Ascending aorta (tissue), 2 donors: ENCODE measurements at regions not wholly inside any gene's neighbourhood (a gene's known extent, or its start where the extent isn't known, plus 50 kb on each side); places are given as distances from the start of the nearest gene placed in this dataset.
A peak's percentile ranks its signal among the peaks of the same experiment; 100 is the strongest.

Experiments used
- DNase-seq, 2 donors: peaks; one replicate each; pipeline ENCODE4 v3.0.0-alpha.2; 2019; ENCODE audit warnings: low spot score in 2 of 2
- H3K27ac ChIP-seq, 2 donors: fragments of 200-600 bp; sonication (generic); one replicate each; pipeline ENCODE4 v1.5.1; 2016 to 2017; ENCODE audit warnings: mild to moderate bottlenecking in 1 of 2
- H3K27me3 ChIP-seq: fragments of 200-600 bp; sonication (generic); one replicate; pipeline ENCODE4 v1.5.1; 2017
- H3K36me3 ChIP-seq, 2 donors: fragments of 200-600 bp; sonication (generic); one replicate each; pipeline ENCODE4 v1.5.1; 2016
- H3K4me1 ChIP-seq, 2 donors: fragments of 200-600 bp; sonication (generic); one replicate each; pipeline ENCODE4 v1.5.1; 2016 to 2017; ENCODE audit warnings: mild to moderate bottlenecking in 1 of 2
- H3K4me3 ChIP-seq, 2 donors: fragments of 200-600 bp; sonication (generic); one replicate each; pipeline ENCODE4 v1.5.1; 2016 to 2017; ENCODE audit warnings: mild to moderate bottlenecking in 1 of 2
- H3K9me3 ChIP-seq, 2 donors: fragments of 200-600 bp; sonication (generic); one replicate each; pipeline ENCODE4 v1.5.1; 2016
- CTCF ChIP-seq, 3 experiments: fragments of 200-600 bp in 2 of 3; fragments of 450-650 bp in 1 of 3; sonication (generic) in 2 of 3; IDR thresholded peaks; one replicate each; pipeline ENCODE4 v1.5.1; 2016 to 2019; ENCODE audit warnings: antibody characterized with exemption in 3 of 3, mild to moderate bottlenecking in 1 of 3, moderate library complexity in 1 of 3
- intact Hi-C: fragments of 100-400 bp; cut with DNase I; formaldehyde crosslinking; loops from one replicate; pipeline ENCODE4 v1.15.1; 2023

- Histone ChIP-seq H3K9me3 (peaks cover 0 to 6% of the 10 kb centered on the region in 2 donors), H3K4me3 (no peak overlapping the region), H3K27ac (no peak overlapping the region), H3K4me1 (peaks cover 0 to 3% of the 10 kb centered on the region in 2 donors), H3K36me3 (no peaks in the 10 kb centered on the region), H3K27me3 (no peaks in the 10 kb centered on the region)
- DNase-seq: no peak
- intact Hi-C loops: no loop called here
- no peak for TF ChIP-seq CTCF (IDR thresholded peaks at IDR 0.05)
Observed at GRCh38 chr17:34199454-34199853, 55.6 kb upstream of the CCL2 start.

- intact Hi-C loops: loop anchor here (1.0 to 5.0 kb wide), 3 partner anchors 42 to 161 kb away; no protein-coding TSS in a partner anchor
- Histone ChIP-seq H3K27ac (no peak overlapping the region), H3K27me3 (no peaks in the 10 kb centered on the region), H3K4me1 (peaks cover 0 to 3% of the 10 kb centered on the region in 2 donors), H3K9me3 (peaks cover 0 to 6% of the 10 kb centered on the region in 2 donors), H3K4me3 (no peak overlapping the region), H3K36me3 (no peaks in the 10 kb centered on the region)
- peak; percentile 14 to 88 for DNase-seq
- peak; percentile 99 to 100 (median 100) for TF ChIP-seq CTCF (IDR thresholded peaks at IDR 0.05)
Observed at GRCh38 chr17:34199932-34200534, 55.1 kb upstream of the CCL2 start.

GRCh38 chr17:34201225-34201624 is 53.9 kb upstream of the CCL2 start:
- H3K27ac ChIP-seq: no peak overlapping the region
- no peak overlapping the region for H3K4me3 ChIP-seq
- H3K4me1 ChIP-seq: peaks cover 0 to 3% of the 10 kb centered on the region in 2 donors
- intact Hi-C loops: loop anchor here (5.0 kb wide), 1 partner anchor 41 kb away; no protein-coding TSS in a partner anchor
- no peak for TF ChIP-seq CTCF (IDR thresholded peaks at IDR 0.05)
- no peaks in the 10 kb centered on the region for H3K36me3 ChIP-seq
- peaks cover 0 to 6% of the 10 kb centered on the region in 2 donors for H3K9me3 ChIP-seq
- no peak for DNase-seq
- H3K27me3 ChIP-seq: no peaks in the 10 kb centered on the region

GRCh38 chr17:34201767-34202166 is 53.3 kb upstream of the CCL2 start:
- H3K27ac ChIP-seq: no peak overlapping the region
- H3K4me3 ChIP-seq: no peak overlapping the region
- H3K27me3 ChIP-seq: no peaks in the 10 kb centered on the region
- peaks cover 0 to 6% of the 10 kb centered on the region in 2 donors for H3K4me1 ChIP-seq
- H3K36me3 ChIP-seq: no peaks in the 10 kb centered on the region
- no peak for TF ChIP-seq CTCF (IDR thresholded peaks at IDR 0.05)
- intact Hi-C loops: loop anchor here (5.0 kb wide), 1 partner anchor 41 kb away; no protein-coding TSS in a partner anchor
- DNase-seq: no peak
- H3K9me3 ChIP-seq: peaks cover 0 to 6% of the 10 kb centered on the region in 2 donors

- Histone ChIP-seq H3K9me3 (no peaks in the 10 kb centered on the region), H3K4me1 (peaks cover 0 to 6% of the 10 kb centered on the region in 2 donors), H3K4me3 (no peak overlapping the region), H3K36me3 (no peaks in the 10 kb centered on the region), H3K27me3 (no peaks in the 10 kb centered on the region), H3K27ac (no peak overlapping the region)
- no peak for DNase-seq
- intact Hi-C loops: loop anchor here (5.0 kb wide), 1 partner anchor 39 kb away; no protein-coding TSS in a partner anchor
- no peak for TF ChIP-seq CTCF (IDR thresholded peaks at IDR 0.05)
Observed at GRCh38 chr17:34203018-34203638, 52.0 kb upstream of the CCL2 start.
